ENCODE measurements at regions not wholly inside any gene's neighbourhood (a gene's known extent, or its start where the extent isn't known, plus 50 kb on each side); places are given as distances from the start of the nearest gene placed in this dataset.

- WGBS, 2 donors = 92 to 95% methylated on average over 2 of the region's 2 CpGs
- no peaks in the 10 kb centered on the region for H3K9me3 ChIP-seq
- H3K27ac ChIP-seq = no peak overlapping the region
- no peaks in the 10 kb centered on the region for H3K4me1 ChIP-seq
- TF ChIP-seq POLR2A (IDR thresholded peaks at IDR 0.05) = no peak
- no peak for TF ChIP-seq EP300 (IDR thresholded peaks at IDR 0.05)
- TF ChIP-seq, protein P1, sequence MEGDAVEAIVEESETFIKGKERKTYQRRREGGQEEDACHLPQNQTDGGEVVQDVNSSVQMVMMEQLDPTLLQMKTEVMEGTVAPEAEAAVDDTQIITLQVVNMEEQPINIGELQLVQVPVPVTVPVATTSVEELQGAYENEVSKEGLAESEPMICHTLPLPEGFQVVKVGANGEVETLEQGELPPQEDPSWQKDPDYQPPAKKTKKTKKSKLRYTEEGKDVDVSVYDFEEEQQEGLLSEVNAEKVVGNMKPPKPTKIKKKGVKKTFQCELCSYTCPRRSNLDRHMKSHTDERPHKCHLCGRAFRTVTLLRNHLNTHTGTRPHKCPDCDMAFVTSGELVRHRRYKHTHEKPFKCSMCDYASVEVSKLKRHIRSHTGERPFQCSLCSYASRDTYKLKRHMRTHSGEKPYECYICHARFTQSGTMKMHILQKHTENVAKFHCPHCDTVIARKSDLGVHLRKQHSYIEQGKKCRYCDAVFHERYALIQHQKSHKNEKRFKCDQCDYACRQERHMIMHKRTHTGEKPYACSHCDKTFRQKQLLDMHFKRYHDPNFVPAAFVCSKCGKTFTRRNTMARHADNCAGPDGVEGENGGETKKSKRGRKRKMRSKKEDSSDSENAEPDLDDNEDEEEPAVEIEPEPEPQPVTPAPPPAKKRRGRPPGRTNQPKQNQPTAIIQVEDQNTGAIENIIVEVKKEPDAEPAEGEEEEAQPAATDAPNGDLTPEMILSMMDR (IDR thresholded peaks at IDR 0.05) = no peak
- H3K27me3 ChIP-seq = no peaks in the 10 kb centered on the region
- no peaks in the 10 kb centered on the region for H3K36me3 ChIP-seq
- DNase-seq (ENCODE audit: low spot score in 2 of 2) = no peak
- H3K4me3 ChIP-seq = no peak overlapping the region
Measured at GRCh38 chr2:156679820-156680219, 243.6 kb downstream of the GPD2 start.

GRCh38 chr2:156680266-156680665, 244.1 kb downstream of the GPD2 start:
- no peak for DNase-seq (ENCODE audit: low spot score in 2 of 2)
- H3K9me3 ChIP-seq = no peaks in the 10 kb centered on the region
- 64 to 72% methylated on average over 2 of the region's 2 CpGs for WGBS, 2 donors
- no peaks in the 10 kb centered on the region for H3K4me1 ChIP-seq
- H3K36me3 ChIP-seq = no peaks in the 10 kb centered on the region
- H3K27me3 ChIP-seq = no peaks in the 10 kb centered on the region
- TF ChIP-seq POLR2A (IDR thresholded peaks at IDR 0.05) = no peak
- no peak for TF ChIP-seq EP300 (IDR thresholded peaks at IDR 0.05)
- TF ChIP-seq, protein P1 (IDR thresholded peaks at IDR 0.05) = no peak
- no peak overlapping the region for H3K27ac ChIP-seq
- no peak overlapping the region for H3K4me3 ChIP-seq

GRCh38 chr2:156687126-156687525, 250.9 kb downstream of the GPD2 start:
- no peak for DNase-seq (ENCODE audit: low spot score in 2 of 2)
- Histone ChIP-seq H3K4me1 (no peaks in the 10 kb centered on the region), H3K36me3 (no peaks in the 10 kb centered on the region), H3K27ac (no peak overlapping the region), H3K27me3 (no peaks in the 10 kb centered on the region), H3K4me3 (no peak overlapping the region), H3K9me3 (no peaks in the 10 kb centered on the region)
- no peak for TF ChIP-seq EP300 (IDR thresholded peaks at IDR 0.05)

GRCh38 chr2:156687715-156688114, 251.5 kb downstream of the GPD2 start:
- H3K36me3 ChIP-seq = no peaks in the 10 kb centered on the region
- H3K27ac ChIP-seq = no peak overlapping the region
- no peak overlapping the region for H3K4me3 ChIP-seq
- DNase-seq (ENCODE audit: low spot score in 2 of 2) = no peak
- no peaks in the 10 kb centered on the region for H3K27me3 ChIP-seq
- no peaks in the 10 kb centered on the region for H3K4me1 ChIP-seq
- no peaks in the 10 kb centered on the region for H3K9me3 ChIP-seq
- 93 to 96% methylated on average over 1 of the region's 1 CpG for WGBS, 2 donors
- TF ChIP-seq, protein P1 (IDR thresholded peaks at IDR 0.05) = no peak
- TF ChIP-seq POLR2A (IDR thresholded peaks at IDR 0.05) (no peak), EP300 (IDR thresholded peaks at IDR 0.05) (no peak)

DNA sequence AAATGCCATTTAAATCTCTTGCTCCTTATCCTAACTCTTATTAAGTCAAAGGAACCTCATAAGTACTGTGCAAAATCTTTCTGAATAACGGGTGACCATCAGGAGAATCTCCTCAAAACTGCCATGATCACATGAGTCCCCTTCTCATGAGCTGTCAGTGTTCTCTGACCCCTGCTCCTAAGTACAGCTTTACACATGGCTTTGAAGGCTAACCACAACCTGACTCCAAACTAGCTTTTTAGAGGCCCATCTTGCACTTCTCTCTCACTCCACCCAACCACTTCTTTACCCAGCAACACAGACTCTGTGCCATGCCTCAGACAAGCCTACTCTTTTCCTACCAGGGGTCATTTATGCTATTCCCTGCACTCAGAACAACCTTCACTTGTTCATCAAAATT, 253.8 kb downstream of the GPD2 start:
- Histone ChIP-seq H3K4me1 (no peaks in the 10 kb centered on the region), H3K36me3 (no peaks in the 10 kb centered on the region), H3K9me3 (no peaks in the 10 kb centered on the region), H3K4me3 (no peak overlapping the region), H3K27me3 (no peaks in the 10 kb centered on the region), H3K27ac (no peak overlapping the region)
- TF ChIP-seq POLR2A (IDR thresholded peaks at IDR 0.05) = no peak
- TF ChIP-seq EP300 (IDR thresholded peaks at IDR 0.05) = no peak
- TF ChIP-seq, protein P1 (IDR thresholded peaks at IDR 0.05) = no peak
- WGBS, 2 donors = 66 to 76% methylated on average over 1 of the region's 1 CpG
- DNase-seq (ENCODE audit: low spot score in 2 of 2) = no peak

DNA sequence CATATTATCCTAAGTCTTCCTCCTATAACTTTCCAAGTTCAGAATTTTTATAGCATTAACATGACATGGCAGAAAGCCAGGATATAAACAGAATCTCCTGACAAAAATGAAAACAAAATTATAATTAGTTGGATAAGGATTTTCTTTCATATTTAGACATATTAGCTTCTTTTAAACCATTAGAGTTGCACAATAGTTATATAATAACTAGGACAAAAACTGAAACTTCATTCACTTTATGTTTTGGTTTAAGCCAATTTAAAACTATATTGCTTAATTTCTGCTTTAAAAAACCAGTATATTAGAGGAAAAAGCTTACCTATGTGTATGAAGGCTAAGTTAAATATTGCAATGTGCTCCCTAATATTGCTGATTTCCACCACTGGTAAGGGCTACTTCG, 254.8 kb downstream of the GPD2 start:
- no peaks in the 10 kb centered on the region for H3K4me1 ChIP-seq
- no peaks in the 10 kb centered on the region for H3K27me3 ChIP-seq
- no peak for TF ChIP-seq POLR2A (IDR thresholded peaks at IDR 0.05)
- TF ChIP-seq, protein P1 (IDR thresholded peaks at IDR 0.05) = no peak
- TF ChIP-seq EP300 (IDR thresholded peaks at IDR 0.05) = no peak
- no peaks in the 10 kb centered on the region for H3K9me3 ChIP-seq
- H3K36me3 ChIP-seq = no peaks in the 10 kb centered on the region
- H3K27ac ChIP-seq = no peak overlapping the region
- no peak for DNase-seq (ENCODE audit: low spot score in 2 of 2)
- WGBS, 2 donors = 80 to 82% methylated on average over 1 of the region's 1 CpG
- H3K4me3 ChIP-seq = no peak overlapping the region

All from tibial nerve (tissue), 4 donors.